ENCODE measurements at regions not wholly inside any gene's neighbourhood (a gene's known extent, or its start where the extent isn't known, plus 50 kb on each side); places are given as distances from the start of the nearest gene placed in this dataset.

DNA sequence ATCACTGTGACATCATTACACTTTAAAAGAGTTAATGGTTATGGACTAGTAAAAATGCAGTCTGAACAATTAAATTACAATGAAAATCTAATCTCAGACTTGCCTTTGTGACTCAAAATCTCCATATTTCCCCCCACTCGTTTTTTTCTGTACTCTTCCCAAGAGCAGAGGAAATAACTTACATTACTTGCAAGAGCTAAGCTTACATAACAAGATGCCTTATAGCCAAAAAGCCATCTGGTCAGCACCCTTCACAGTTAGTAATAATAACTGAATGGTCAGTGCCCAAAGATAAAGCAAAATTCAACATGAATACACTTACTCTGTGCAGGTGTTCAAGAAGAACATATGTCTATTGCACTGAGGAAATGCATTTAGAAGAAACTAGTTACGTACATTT, 1381.5 kb upstream of the CELF2 start:
- 51 to 57% methylated on average over 2 of the region's 2 CpGs for WGBS, 2 donors
- Histone ChIP-seq H3K4me1 (no peaks in the 10 kb centered on the region), H3K4me3 (no peak overlapping the region), H3K9me3 (no peaks in the 10 kb centered on the region), H3K27me3 (no peaks in the 10 kb centered on the region), H3K27ac (no peak overlapping the region), H3K36me3 (no peaks in the 10 kb centered on the region)
- no peak for FAIRE-seq
- intact Hi-C loops (cut with DNase I): no loop called here
- TF ChIP-seq CTCF (IDR thresholded peaks at IDR 0.05): no peak
- no peak for DNase-seq
- no peak for ATAC-seq

- FAIRE-seq: no peak
Measured at GRCh38 chr10:9643782-9644181, 1373.9 kb upstream of the CELF2 start.

GRCh38 chr10:9645404-9645803, 1372.3 kb upstream of the CELF2 start:
- WGBS, 2 donors: 80 to 87% methylated on average over 3 of the region's 3 CpGs
- ATAC-seq (no peak), FAIRE-seq (no peak), DNase-seq (no peak)
- Histone ChIP-seq H3K27ac (no peak overlapping the region), H3K9me3 (no peaks in the 10 kb centered on the region), H3K36me3 (no peaks in the 10 kb centered on the region), H3K27me3 (no peaks in the 10 kb centered on the region), H3K4me3 (no peak overlapping the region), H3K4me1 (no peaks in the 10 kb centered on the region)
- intact Hi-C loops (cut with DNase I): no loop called here
- TF ChIP-seq CTCF (IDR thresholded peaks at IDR 0.05): no peak

More at GRCh38 chr10:9643782-9644181, 1373.9 kb upstream of the CELF2 start:
- intact Hi-C loops (cut with DNase I): no loop called here
- Histone ChIP-seq H3K36me3 (no peaks in the 10 kb centered on the region), H3K4me3 (no peak overlapping the region), H3K4me1 (no peaks in the 10 kb centered on the region), H3K27ac (no peak overlapping the region), H3K9me3 (no peaks in the 10 kb centered on the region), H3K27me3 (no peaks in the 10 kb centered on the region)
- TF ChIP-seq CTCF (IDR thresholded peaks at IDR 0.05): no peak
- 35 to 38% methylated on average over 1 of the region's 1 CpG for WGBS, 2 donors
- ATAC-seq (no peak), DNase-seq (no peak)

DNA sequence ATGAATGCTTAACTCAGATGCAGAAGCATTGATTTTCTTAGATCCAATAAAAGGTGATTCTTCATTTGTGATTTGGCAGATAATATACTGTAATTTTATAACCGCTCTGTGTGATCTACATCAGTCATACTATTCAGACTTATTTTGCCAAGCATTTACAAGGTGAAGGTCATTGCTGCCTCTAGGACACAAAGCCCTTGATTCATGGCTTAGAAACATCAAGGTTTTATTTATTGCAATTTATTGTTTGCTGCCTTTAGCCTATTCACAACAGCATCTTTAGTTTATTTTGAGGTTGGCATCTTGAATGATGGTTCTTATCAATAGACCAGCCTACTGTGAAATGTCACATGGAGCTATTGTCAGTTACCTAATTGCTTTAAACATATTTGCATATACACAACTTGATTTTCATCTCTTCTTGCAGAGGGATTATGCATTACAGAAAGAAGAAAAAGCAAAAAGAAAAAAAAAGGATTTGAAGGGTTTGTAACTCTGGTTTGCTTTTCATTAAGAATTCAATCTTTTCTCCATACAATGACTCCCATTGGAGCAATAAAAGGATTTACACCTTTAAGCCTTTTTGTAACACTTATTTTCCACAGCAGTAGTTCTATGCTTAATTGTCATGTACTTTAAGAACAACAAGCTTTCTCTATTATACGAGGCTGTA, 1371.6 kb upstream of the CELF2 start:
- H3K4me3 ChIP-seq: no peak overlapping the region
- H3K9me3 ChIP-seq: no peaks in the 10 kb centered on the region
- H3K27me3 ChIP-seq: no peaks in the 10 kb centered on the region
- intact Hi-C loops (cut with DNase I): no loop called here
- no peak for FAIRE-seq
- TF ChIP-seq CTCF (IDR thresholded peaks at IDR 0.05): no peak
- WGBS, 2 donors: 61 to 65% methylated on average over 2 of the region's 2 CpGs
- H3K36me3 ChIP-seq: no peaks in the 10 kb centered on the region
- no peak for DNase-seq
- no peak overlapping the region for H3K27ac ChIP-seq
- no peak for ATAC-seq
- H3K4me1 ChIP-seq: no peaks in the 10 kb centered on the region

GRCh38 chr10:9654261-9654660, 1363.4 kb upstream of the CELF2 start:
- H3K4me1 ChIP-seq: no peaks in the 10 kb centered on the region
- no peak overlapping the region for H3K27ac ChIP-seq
- no peaks in the 10 kb centered on the region for H3K9me3 ChIP-seq
- H3K36me3 ChIP-seq: no peaks in the 10 kb centered on the region
- FAIRE-seq (no peak), DNase-seq (no peak), ATAC-seq (no peak)
- 76 to 83% methylated on average over 3 of the region's 3 CpGs for WGBS, 2 donors
- TF ChIP-seq CTCF (IDR thresholded peaks at IDR 0.05): no peak
- no peaks in the 10 kb centered on the region for H3K27me3 ChIP-seq
- intact Hi-C loops (cut with DNase I): no loop called here
- H3K4me3 ChIP-seq: no peak overlapping the region
